NCI-H2171 (cell line): ENCODE measurements at regions not wholly inside any gene's neighbourhood (a gene's known extent, or its start where the extent isn't known, plus 50 kb on each side); places are given as distances from the start of the nearest gene placed in this dataset.

Experiments
- DNase-seq: peaks from one replicate; lab custom pipeline; 2025; lab: John Stamatoyannopoulos, UW

GRCh38 chr5:164351245-164351834, 845.9 kb downstream of the MAT2B start:
- DNase-seq, result no peak

- DNase-seq, result no peak
Measured at GRCh38 chr5:164352695-164353094, 847.3 kb downstream of the MAT2B start.

- no peak for DNase-seq
Measured at GRCh38 chr5:164353155-164353554, 847.7 kb downstream of the MAT2B start.

- DNase-seq, result no peak
Measured at GRCh38 chr5:164354139-164354751, 848.8 kb downstream of the MAT2B start.

GRCh38 chr5:164355267-164355830, 849.9 kb downstream of the MAT2B start:
- no peak for DNase-seq

- no peak for DNase-seq
Measured at GRCh38 chr5:164356790-164357189, 851.4 kb downstream of the MAT2B start.

GRCh38 chr5:164357395-164358033, 852.1 kb downstream of the MAT2B start:
- DNase-seq, result no peak

- DNase-seq, result no peak
Measured at GRCh38 chr5:164358531-164359259, 853.3 kb downstream of the MAT2B start.

GRCh38 chr5:164359260-164360255, 854.1 kb downstream of the MAT2B start:
- no peak for DNase-seq

- no peak for DNase-seq
Measured at GRCh38 chr5:164360589-164360988, 855.2 kb downstream of the MAT2B start.

GRCh38 chr5:164361986-164362385, 856.6 kb downstream of the MAT2B start:
- no peak for DNase-seq

- no peak for DNase-seq
Measured at GRCh38 chr5:164362835-164363234, 857.4 kb downstream of the MAT2B start.

- no peak for DNase-seq
Measured at GRCh38 chr5:164364237-164365208, 859.1 kb downstream of the MAT2B start.

GRCh38 chr5:164370841-164371240, 865.4 kb downstream of the MAT2B start:
- no peak for DNase-seq

- DNase-seq, result no peak
Measured at GRCh38 chr5:164372892-164373291, 867.5 kb downstream of the MAT2B start.

- no peak for DNase-seq
Measured at GRCh38 chr5:164373876-164374275, 868.5 kb downstream of the MAT2B start.

GRCh38 chr5:164375051-164375450, 869.6 kb downstream of the MAT2B start:
- no peak for DNase-seq

- DNase-seq, result no peak
Measured at GRCh38 chr5:164376843-164377242, 871.4 kb downstream of the MAT2B start.

GRCh38 chr5:164377746-164378145, 872.3 kb downstream of the MAT2B start:
- no peak for DNase-seq

GRCh38 chr5:164383662-164384061, 878.2 kb downstream of the MAT2B start:
- no peak for DNase-seq
